UCSD-AML1 (cell line): ENCODE measurements at regions not wholly inside any gene's neighbourhood (a gene's known extent, or its start where the extent isn't known, plus 50 kb on each side); places are given as distances from the start of the nearest gene placed in this dataset.

Source experiments
- DNase-seq: peaks from one replicate; lab custom pipeline; 2025; ENCODE audit not compliant: unreplicated experiment; lab: John Stamatoyannopoulos, UW

GRCh38 chr2:128984081-128984480, 665.4 kb upstream of the HS6ST1 start:
- no peak for DNase-seq

GRCh38 chr2:128984855-128985254, 666.2 kb upstream of the HS6ST1 start:
- DNase-seq = no peak

GRCh38 chr2:128986026-128986715, 667.5 kb upstream of the HS6ST1 start:
- DNase-seq = no peak

GRCh38 chr2:128986867-128987268, 668.2 kb upstream of the HS6ST1 start:
- DNase-seq = no peak

GRCh38 chr2:128988326-128988725, 669.7 kb upstream of the HS6ST1 start:
- DNase-seq = no peak

- no peak for DNase-seq
These were observed 670.3 kb upstream of the HS6ST1 start for GRCh38 chr2:128988967-128989366.

- DNase-seq = no peak
These were observed 676.4 kb upstream of the HS6ST1 start for GRCh38 chr2:128995086-128995485.

GRCh38 chr2:128996078-128996477, 677.4 kb upstream of the HS6ST1 start:
- DNase-seq = no peak

GRCh38 chr2:128997166-128997866, 678.6 kb upstream of the HS6ST1 start:
- DNase-seq = no peak

GRCh38 chr2:129001926-129002325, 683.3 kb upstream of the HS6ST1 start:
- DNase-seq = no peak

- no peak for DNase-seq
These were observed 684.1 kb upstream of the HS6ST1 start for GRCh38 chr2:129002751-129003150.

GRCh38 chr2:129004485-129004884, 685.8 kb upstream of the HS6ST1 start:
- no peak for DNase-seq

GRCh38 chr2:129004940-129005490, 686.3 kb upstream of the HS6ST1 start:
- DNase-seq = no peak

- DNase-seq = no peak
These were observed 687.6 kb upstream of the HS6ST1 start for GRCh38 chr2:129006135-129006886.

- DNase-seq = no peak
These were observed 688.2 kb upstream of the HS6ST1 start for GRCh38 chr2:129006901-129007300.

GRCh38 chr2:129008055-129008880, 689.6 kb upstream of the HS6ST1 start:
- DNase-seq = no peak

GRCh38 chr2:129008881-129009554, 690.4 kb upstream of the HS6ST1 start:
- no peak for DNase-seq

GRCh38 chr2:129009555-129010146, 691.0 kb upstream of the HS6ST1 start:
- DNase-seq = no peak

GRCh38 chr2:129010262-129010661, 691.6 kb upstream of the HS6ST1 start:
- no peak for DNase-seq
